Liver (tissue), 3 donors: ENCODE measurements at regions not wholly inside any gene's neighbourhood (a gene's known extent, or its start where the extent isn't known, plus 50 kb on each side); places are given as distances from the start of the nearest gene placed in this dataset.

Source experiments
- EGR1 ChIP-seq, 2 donors: IDR thresholded peaks; 2 replicates each; pipeline ENCODE4 v1.6.1; 2016 to 2018; ENCODE audit warnings: antibody characterized with exemption in 2 of 2, low read depth in 2 of 2
- TAF1 ChIP-seq: conservative IDR thresholded peaks from 2 replicates; pipeline ENCODE4 v1.6.1; 2016; ENCODE audit warnings: antibody characterized with exemption, mild to moderate bottlenecking
- TF ChIP-seq, protein P1 (sequence below): IDR thresholded peaks from 2 replicates; pipeline ENCODE4 v1.6.1; 2016; ENCODE audit warnings: antibody characterized with exemption
- TF ChIP-seq, protein P2 (sequence below): fragments of 150-350 bp; IDR thresholded peaks from 2 replicates; pipeline ENCODE4 v1.5.1; 2017; ENCODE audit warnings: improper control_type of control experiment, low read depth, low read length; ENCODE audit not compliant: missing input control
- TF ChIP-seq, protein P3 (sequence below): IDR thresholded peaks from 2 replicates; pipeline ENCODE4 v1.6.1; 2016; ENCODE audit warnings: antibody characterized with exemption, mild to moderate bottlenecking
- donor health status: healthy.
- donor health status: healthy.

DNA sequence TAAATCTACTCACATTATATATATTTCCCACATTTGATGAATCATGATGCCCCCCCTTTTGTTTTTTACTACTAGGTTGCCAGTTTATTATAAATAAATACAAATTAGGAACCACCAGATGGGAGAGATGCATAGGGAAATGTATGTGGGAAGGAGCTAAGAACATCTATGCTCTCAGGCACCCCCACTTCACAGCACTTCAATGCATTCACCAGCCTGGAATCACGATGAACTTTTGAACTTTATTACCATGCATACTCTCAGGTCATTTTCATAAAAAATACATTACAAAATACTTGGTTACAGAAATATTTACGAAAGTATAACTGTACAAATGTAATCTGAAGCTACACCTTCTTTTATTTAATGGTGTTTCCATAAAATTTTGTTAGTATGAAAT, 988.0 kb upstream of the EPHA6 start:
- TF ChIP-seq TAF1 (no peak), EGR1 (IDR thresholded peaks at IDR 0.05; ENCODE audit: low read depth in 2 of 2) (no peak)
- TF ChIP-seq, protein P1, sequence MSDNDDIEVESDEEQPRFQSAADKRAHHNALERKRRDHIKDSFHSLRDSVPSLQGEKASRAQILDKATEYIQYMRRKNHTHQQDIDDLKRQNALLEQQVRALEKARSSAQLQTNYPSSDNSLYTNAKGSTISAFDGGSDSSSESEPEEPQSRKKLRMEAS = no peak
- TF ChIP-seq, protein P2, sequence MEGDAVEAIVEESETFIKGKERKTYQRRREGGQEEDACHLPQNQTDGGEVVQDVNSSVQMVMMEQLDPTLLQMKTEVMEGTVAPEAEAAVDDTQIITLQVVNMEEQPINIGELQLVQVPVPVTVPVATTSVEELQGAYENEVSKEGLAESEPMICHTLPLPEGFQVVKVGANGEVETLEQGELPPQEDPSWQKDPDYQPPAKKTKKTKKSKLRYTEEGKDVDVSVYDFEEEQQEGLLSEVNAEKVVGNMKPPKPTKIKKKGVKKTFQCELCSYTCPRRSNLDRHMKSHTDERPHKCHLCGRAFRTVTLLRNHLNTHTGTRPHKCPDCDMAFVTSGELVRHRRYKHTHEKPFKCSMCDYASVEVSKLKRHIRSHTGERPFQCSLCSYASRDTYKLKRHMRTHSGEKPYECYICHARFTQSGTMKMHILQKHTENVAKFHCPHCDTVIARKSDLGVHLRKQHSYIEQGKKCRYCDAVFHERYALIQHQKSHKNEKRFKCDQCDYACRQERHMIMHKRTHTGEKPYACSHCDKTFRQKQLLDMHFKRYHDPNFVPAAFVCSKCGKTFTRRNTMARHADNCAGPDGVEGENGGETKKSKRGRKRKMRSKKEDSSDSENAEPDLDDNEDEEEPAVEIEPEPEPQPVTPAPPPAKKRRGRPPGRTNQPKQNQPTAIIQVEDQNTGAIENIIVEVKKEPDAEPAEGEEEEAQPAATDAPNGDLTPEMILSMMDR = no peak
- TF ChIP-seq, protein P3, sequence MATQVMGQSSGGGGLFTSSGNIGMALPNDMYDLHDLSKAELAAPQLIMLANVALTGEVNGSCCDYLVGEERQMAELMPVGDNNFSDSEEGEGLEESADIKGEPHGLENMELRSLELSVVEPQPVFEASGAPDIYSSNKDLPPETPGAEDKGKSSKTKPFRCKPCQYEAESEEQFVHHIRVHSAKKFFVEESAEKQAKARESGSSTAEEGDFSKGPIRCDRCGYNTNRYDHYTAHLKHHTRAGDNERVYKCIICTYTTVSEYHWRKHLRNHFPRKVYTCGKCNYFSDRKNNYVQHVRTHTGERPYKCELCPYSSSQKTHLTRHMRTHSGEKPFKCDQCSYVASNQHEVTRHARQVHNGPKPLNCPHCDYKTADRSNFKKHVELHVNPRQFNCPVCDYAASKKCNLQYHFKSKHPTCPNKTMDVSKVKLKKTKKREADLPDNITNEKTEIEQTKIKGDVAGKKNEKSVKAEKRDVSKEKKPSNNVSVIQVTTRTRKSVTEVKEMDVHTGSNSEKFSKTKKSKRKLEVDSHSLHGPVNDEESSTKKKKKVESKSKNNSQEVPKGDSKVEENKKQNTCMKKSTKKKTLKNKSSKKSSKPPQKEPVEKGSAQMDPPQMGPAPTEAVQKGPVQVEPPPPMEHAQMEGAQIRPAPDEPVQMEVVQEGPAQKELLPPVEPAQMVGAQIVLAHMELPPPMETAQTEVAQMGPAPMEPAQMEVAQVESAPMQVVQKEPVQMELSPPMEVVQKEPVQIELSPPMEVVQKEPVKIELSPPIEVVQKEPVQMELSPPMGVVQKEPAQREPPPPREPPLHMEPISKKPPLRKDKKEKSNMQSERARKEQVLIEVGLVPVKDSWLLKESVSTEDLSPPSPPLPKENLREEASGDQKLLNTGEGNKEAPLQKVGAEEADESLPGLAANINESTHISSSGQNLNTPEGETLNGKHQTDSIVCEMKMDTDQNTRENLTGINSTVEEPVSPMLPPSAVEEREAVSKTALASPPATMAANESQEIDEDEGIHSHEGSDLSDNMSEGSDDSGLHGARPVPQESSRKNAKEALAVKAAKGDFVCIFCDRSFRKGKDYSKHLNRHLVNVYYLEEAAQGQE = no peak
